ENCODE measurements at regions not wholly inside any gene's neighbourhood (a gene's known extent, or its start where the extent isn't known, plus 50 kb on each side); places are given as distances from the start of the nearest gene placed in this dataset.

- TF ChIP-seq POLR2AphosphoS5 (IDR thresholded peaks at IDR 0.05; ENCODE audit: low read depth) (no peak), SPI1 (IDR thresholded peaks at IDR 0.05; ENCODE audit: borderline replicate concordance, low read depth) (no peak)
- TF ChIP-seq, protein P1, sequence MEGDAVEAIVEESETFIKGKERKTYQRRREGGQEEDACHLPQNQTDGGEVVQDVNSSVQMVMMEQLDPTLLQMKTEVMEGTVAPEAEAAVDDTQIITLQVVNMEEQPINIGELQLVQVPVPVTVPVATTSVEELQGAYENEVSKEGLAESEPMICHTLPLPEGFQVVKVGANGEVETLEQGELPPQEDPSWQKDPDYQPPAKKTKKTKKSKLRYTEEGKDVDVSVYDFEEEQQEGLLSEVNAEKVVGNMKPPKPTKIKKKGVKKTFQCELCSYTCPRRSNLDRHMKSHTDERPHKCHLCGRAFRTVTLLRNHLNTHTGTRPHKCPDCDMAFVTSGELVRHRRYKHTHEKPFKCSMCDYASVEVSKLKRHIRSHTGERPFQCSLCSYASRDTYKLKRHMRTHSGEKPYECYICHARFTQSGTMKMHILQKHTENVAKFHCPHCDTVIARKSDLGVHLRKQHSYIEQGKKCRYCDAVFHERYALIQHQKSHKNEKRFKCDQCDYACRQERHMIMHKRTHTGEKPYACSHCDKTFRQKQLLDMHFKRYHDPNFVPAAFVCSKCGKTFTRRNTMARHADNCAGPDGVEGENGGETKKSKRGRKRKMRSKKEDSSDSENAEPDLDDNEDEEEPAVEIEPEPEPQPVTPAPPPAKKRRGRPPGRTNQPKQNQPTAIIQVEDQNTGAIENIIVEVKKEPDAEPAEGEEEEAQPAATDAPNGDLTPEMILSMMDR (IDR thresholded peaks at IDR 0.05; ENCODE audit: insufficient read depth, low read length), result no peak
These were observed 263.1 kb upstream of the PITRM1 start for GRCh38 chr10:3435671-3436070.
